ENCODE measurements at regions not wholly inside any gene's neighbourhood (a gene's known extent, or its start where the extent isn't known, plus 50 kb on each side); places are given as distances from the start of the nearest gene placed in this dataset.

DNA sequence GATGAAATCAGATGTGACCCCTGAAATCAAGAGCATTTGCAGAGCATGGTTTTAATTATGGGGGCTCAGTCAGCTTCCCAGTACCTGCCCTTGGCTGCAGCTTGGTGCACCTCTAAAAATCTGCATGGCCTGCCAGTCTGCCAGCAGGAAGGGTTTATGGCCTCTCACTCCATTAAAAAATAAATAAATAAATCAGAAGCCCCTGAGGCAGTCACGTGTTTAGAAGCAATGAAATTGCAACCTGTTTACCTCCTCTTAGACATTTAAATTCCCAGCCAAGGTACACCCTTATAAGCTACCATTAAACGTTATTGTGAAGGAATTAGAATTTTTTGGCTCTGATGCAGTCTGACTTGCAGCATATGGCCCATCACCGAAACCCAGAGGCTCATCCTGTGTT is 114.0 kb upstream of the LDB2 start:
- TF ChIP-seq, protein P1, sequence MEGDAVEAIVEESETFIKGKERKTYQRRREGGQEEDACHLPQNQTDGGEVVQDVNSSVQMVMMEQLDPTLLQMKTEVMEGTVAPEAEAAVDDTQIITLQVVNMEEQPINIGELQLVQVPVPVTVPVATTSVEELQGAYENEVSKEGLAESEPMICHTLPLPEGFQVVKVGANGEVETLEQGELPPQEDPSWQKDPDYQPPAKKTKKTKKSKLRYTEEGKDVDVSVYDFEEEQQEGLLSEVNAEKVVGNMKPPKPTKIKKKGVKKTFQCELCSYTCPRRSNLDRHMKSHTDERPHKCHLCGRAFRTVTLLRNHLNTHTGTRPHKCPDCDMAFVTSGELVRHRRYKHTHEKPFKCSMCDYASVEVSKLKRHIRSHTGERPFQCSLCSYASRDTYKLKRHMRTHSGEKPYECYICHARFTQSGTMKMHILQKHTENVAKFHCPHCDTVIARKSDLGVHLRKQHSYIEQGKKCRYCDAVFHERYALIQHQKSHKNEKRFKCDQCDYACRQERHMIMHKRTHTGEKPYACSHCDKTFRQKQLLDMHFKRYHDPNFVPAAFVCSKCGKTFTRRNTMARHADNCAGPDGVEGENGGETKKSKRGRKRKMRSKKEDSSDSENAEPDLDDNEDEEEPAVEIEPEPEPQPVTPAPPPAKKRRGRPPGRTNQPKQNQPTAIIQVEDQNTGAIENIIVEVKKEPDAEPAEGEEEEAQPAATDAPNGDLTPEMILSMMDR (conservative IDR thresholded peaks at IDR 0.05; ENCODE audit: low read depth in 2 of 2): no peak
- TF ChIP-seq ZNF114 (CRISPR knock-in tag; IDR thresholded peaks at IDR 0.05) (no peak), POLR2AphosphoS5 (IDR thresholded peaks at IDR 0.05; ENCODE audit: low read depth) (no peak), EZH2 (IDR thresholded peaks at IDR 0.05; ENCODE audit: low read depth, unreplicated experiment) (no peak), EZH2phosphoT487 (IDR thresholded peaks at IDR 0.05; ENCODE audit: unreplicated experiment) (no peak), CREB1 (CRISPR knock-in tag; IDR thresholded peaks at IDR 0.05; ENCODE audit: low read depth) (no peak)
- TF ChIP-seq, protein P2, sequence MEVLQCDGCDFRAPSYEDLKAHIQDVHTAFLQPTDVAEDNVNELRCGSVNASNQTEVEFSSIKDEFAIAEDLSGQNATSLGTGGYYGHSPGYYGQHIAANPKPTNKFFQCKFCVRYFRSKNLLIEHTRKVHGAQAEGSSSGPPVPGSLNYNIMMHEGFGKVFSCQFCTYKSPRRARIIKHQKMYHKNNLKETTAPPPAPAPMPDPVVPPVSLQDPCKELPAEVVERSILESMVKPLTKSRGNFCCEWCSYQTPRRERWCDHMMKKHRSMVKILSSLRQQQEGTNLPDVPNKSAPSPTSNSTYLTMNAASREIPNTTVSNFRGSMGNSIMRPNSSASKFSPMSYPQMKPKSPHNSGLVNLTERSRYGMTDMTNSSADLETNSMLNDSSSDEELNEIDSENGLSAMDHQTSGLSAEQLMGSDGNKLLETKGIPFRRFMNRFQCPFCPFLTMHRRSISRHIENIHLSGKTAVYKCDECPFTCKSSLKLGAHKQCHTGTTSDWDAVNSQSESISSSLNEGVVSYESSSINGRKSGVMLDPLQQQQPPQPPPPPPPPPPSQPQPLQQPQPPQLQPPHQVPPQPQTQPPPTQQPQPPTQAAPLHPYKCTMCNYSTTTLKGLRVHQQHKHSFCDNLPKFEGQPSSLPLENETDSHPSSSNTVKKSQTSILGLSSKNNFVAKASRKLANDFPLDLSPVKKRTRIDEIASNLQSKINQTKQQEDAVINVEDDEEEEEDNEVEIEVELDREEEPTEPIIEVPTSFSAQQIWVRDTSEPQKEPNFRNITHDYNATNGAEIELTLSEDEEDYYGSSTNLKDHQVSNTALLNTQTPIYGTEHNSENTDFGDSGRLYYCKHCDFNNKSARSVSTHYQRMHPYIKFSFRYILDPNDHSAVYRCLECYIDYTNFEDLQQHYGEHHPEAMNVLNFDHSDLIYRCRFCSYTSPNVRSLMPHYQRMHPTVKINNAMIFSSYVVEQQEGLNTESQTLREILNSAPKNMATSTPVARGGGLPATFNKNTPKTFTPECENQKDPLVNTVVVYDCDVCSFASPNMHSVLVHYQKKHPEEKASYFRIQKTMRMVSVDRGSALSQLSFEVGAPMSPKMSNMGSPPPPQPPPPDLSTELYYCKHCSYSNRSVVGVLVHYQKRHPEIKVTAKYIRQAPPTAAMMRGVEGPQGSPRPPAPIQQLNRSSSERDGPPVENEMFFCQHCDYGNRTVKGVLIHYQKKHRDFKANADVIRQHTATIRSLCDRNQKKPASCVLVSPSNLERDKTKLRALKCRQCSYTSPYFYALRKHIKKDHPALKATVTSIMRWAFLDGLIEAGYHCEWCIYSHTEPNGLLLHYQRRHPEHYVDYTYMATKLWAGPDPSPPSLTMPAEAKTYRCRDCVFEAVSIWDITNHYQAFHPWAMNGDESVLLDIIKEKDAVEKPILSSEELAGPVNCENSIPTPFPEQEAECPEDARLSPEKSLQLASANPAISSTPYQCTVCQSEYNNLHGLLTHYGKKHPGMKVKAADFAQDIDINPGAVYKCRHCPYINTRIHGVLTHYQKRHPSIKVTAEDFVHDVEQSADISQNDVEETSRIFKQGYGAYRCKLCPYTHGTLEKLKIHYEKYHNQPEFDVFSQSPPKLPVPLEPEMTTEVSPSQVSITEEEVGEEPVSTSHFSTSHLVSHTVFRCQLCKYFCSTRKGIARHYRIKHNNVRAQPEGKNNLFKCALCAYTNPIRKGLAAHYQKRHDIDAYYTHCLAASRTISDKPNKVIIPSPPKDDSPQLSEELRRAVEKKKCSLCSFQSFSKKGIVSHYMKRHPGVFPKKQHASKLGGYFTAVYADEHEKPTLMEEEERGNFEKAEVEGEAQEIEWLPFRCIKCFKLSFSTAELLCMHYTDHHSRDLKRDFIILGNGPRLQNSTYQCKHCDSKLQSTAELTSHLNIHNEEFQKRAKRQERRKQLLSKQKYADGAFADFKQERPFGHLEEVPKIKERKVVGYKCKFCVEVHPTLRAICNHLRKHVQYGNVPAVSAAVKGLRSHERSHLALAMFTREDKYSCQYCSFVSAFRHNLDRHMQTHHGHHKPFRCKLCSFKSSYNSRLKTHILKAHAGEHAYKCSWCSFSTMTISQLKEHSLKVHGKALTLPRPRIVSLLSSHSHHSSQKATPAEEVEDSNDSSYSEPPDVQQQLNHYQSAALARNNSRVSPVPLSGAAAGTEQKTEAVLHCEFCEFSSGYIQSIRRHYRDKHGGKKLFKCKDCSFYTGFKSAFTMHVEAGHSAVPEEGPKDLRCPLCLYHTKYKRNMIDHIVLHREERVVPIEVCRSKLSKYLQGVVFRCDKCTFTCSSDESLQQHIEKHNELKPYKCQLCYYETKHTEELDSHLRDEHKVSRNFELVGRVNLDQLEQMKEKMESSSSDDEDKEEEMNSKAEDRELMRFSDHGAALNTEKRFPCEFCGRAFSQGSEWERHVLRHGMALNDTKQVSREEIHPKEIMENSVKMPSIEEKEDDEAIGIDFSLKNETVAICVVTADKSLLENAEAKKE (CRISPR knock-in tag; IDR thresholded peaks at IDR 0.05): no peak
- TF ChIP-seq, protein P3, sequence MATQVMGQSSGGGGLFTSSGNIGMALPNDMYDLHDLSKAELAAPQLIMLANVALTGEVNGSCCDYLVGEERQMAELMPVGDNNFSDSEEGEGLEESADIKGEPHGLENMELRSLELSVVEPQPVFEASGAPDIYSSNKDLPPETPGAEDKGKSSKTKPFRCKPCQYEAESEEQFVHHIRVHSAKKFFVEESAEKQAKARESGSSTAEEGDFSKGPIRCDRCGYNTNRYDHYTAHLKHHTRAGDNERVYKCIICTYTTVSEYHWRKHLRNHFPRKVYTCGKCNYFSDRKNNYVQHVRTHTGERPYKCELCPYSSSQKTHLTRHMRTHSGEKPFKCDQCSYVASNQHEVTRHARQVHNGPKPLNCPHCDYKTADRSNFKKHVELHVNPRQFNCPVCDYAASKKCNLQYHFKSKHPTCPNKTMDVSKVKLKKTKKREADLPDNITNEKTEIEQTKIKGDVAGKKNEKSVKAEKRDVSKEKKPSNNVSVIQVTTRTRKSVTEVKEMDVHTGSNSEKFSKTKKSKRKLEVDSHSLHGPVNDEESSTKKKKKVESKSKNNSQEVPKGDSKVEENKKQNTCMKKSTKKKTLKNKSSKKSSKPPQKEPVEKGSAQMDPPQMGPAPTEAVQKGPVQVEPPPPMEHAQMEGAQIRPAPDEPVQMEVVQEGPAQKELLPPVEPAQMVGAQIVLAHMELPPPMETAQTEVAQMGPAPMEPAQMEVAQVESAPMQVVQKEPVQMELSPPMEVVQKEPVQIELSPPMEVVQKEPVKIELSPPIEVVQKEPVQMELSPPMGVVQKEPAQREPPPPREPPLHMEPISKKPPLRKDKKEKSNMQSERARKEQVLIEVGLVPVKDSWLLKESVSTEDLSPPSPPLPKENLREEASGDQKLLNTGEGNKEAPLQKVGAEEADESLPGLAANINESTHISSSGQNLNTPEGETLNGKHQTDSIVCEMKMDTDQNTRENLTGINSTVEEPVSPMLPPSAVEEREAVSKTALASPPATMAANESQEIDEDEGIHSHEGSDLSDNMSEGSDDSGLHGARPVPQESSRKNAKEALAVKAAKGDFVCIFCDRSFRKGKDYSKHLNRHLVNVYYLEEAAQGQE (IDR thresholded peaks at IDR 0.05; ENCODE audit: unreplicated experiment): no peak

All from GM23338 (cell line).